ENCODE measurements at regions not wholly inside any gene's neighbourhood (a gene's known extent, or its start where the extent isn't known, plus 50 kb on each side); places are given as distances from the start of the nearest gene placed in this dataset.

DNA sequence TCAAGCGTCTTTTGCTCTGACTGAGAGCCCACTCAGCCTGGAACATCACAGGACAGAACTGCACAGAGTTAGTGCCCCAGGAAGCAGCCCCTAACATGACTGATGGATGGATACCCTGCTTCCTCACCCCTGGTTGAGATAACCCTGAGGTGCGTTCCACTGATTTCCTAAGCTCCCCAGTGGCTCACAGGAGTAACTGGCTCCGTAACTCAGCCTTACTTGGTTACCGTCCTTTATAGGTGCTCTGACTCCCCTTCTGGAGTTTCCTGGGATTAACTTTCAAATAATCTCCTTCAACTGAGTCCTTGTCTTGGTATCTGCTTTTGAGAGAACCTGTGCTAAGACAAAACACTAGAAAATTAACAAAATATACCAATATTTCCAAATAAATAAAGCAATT is 449.5 kb downstream of the AGTPBP1 start:
- no peak for TF ChIP-seq SPI1 (IDR thresholded peaks at IDR 0.05; ENCODE audit: borderline replicate concordance, low read depth)
- TF ChIP-seq POLR2AphosphoS5 (IDR thresholded peaks at IDR 0.05; ENCODE audit: low read depth): no peak
- Histone ChIP-seq H3K27ac (replicated peaks) (no peak overlapping the region), H3K27me3 (ENCODE audit: insufficient read depth, poor library complexity, severe bottlenecking) (peaks cover 10% of the 10 kb centered on the region), H3K4me3 (replicated peaks; ENCODE audit: insufficient read depth, low read length) (no peak overlapping the region)
- DNase-seq (ENCODE audit: low read depth in 1 of 2, low spot score in 1 of 2): no peak

- TF ChIP-seq GABPA (IDR thresholded peaks at IDR 0.05; ENCODE audit: low read depth): no peak
- no peak for TF ChIP-seq POLR2AphosphoS5 (IDR thresholded peaks at IDR 0.05; ENCODE audit: low read depth)
- TF ChIP-seq REST (IDR thresholded peaks at IDR 0.05; ENCODE audit: insufficient replicate concordance, low read depth): no peak
- Histone ChIP-seq H3K27me3 (ENCODE audit: insufficient read depth, poor library complexity, severe bottlenecking) (peaks cover 10% of the 10 kb centered on the region), H3K27ac (replicated peaks) (no peak overlapping the region), H3K4me3 (replicated peaks; ENCODE audit: insufficient read depth, low read length) (no peak overlapping the region)
- no peak for DNase-seq (ENCODE audit: low read depth in 1 of 2, low spot score in 1 of 2)
Observed at GRCh38 chr9:85291266-85291665, 450.5 kb downstream of the AGTPBP1 start.

GRCh38 chr9:85290019-85290418 is 451.7 kb downstream of the AGTPBP1 start:
- no peak for TF ChIP-seq POLR2AphosphoS5 (IDR thresholded peaks at IDR 0.05; ENCODE audit: low read depth)
- Histone ChIP-seq H3K27ac (replicated peaks) (no peak overlapping the region), H3K4me3 (replicated peaks; ENCODE audit: insufficient read depth, low read length) (no peak overlapping the region), H3K27me3 (ENCODE audit: insufficient read depth, poor library complexity, severe bottlenecking) (peaks cover 10% of the 10 kb centered on the region)
- DNase-seq (ENCODE audit: low read depth in 1 of 2, low spot score in 1 of 2): peak in 1 of 2 experiments; percentile 5

- H3K27me3 ChIP-seq (ENCODE audit: insufficient read depth, poor library complexity, severe bottlenecking): peaks cover 10% of the 10 kb centered on the region
- DNase-seq (ENCODE audit: low read depth in 1 of 2, low spot score in 1 of 2): no peak
- no peak overlapping the region for H3K27ac ChIP-seq (replicated peaks)
- no peak for TF ChIP-seq POLR2AphosphoS5 (IDR thresholded peaks at IDR 0.05; ENCODE audit: low read depth)
- no peak for TF ChIP-seq REST (IDR thresholded peaks at IDR 0.05; ENCODE audit: insufficient replicate concordance, low read depth)
- no peak for TF ChIP-seq CTCF (IDR thresholded peaks at IDR 0.05; ENCODE audit: insufficient read depth, low read length)
- TF ChIP-seq GABPA (IDR thresholded peaks at IDR 0.05; ENCODE audit: low read depth): no peak
- TF ChIP-seq SPI1 (IDR thresholded peaks at IDR 0.05; ENCODE audit: borderline replicate concordance, low read depth): no peak
- no peak overlapping the region for H3K4me3 ChIP-seq (replicated peaks; ENCODE audit: insufficient read depth, low read length)
Observed at GRCh38 chr9:85289142-85289541, 452.6 kb downstream of the AGTPBP1 start.

DNA sequence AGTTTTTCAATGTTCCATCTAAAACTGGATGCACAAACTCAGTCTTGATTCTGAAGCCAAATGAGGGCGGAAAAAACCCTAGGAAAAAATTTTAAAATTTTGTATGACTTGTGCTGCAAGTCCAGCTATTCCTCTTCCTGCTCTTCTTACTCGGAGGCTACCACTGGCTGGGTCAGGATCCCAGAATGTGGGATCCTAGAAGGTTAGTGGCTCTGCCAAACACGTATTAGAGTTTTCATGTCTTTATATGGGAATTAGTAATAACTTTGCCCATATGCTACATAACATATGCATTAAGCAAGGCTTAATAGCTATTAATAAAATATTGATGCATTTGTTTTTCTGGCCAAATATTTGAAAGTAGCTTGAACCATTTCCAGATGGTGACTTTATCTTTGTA is 458.3 kb downstream of the AGTPBP1 start:
- TF ChIP-seq POLR2AphosphoS5 (IDR thresholded peaks at IDR 0.05; ENCODE audit: low read depth) (no peak), SPI1 (IDR thresholded peaks at IDR 0.05; ENCODE audit: borderline replicate concordance, low read depth) (no peak), CTCF (IDR thresholded peaks at IDR 0.05; ENCODE audit: insufficient read depth, low read length) (no peak), GABPA (IDR thresholded peaks at IDR 0.05; ENCODE audit: low read depth) (no peak), REST (IDR thresholded peaks at IDR 0.05; ENCODE audit: insufficient replicate concordance, low read depth) (no peak)
- Histone ChIP-seq H3K27ac (replicated peaks) (no peak overlapping the region), H3K4me3 (replicated peaks; ENCODE audit: insufficient read depth, low read length) (no peak overlapping the region), H3K27me3 (ENCODE audit: insufficient read depth, poor library complexity, severe bottlenecking) (peaks cover 2% of the 10 kb centered on the region)
- no peak for DNase-seq (ENCODE audit: low read depth in 1 of 2, low spot score in 1 of 2)

Data from HL-60 (cell line).